Esophagus muscularis mucosa (tissue), 3 donors: ENCODE measurements at regions not wholly inside any gene's neighbourhood (a gene's known extent, or its start where the extent isn't known, plus 50 kb on each side); places are given as distances from the start of the nearest gene placed in this dataset.

ENCODE experiments used
- CTCF ChIP-seq, 3 experiments: fragments of 200-600 bp in 2 of 3; fragments of 450-650 bp in 1 of 3; sonication (generic) in 2 of 3; IDR thresholded peaks; one replicate each; pipeline ENCODE4 v1.5.1; 2017 to 2019; ENCODE audit warnings: antibody characterized with exemption in 3 of 3, mild to moderate bottlenecking in 2 of 3, moderate library complexity in 1 of 3
- POLR2A ChIP-seq: fragments of 450-650 bp; IDR thresholded peaks from one replicate; pipeline ENCODE4 v1.6.1; 2017; ENCODE audit warnings: antibody characterized with exemption, moderate library complexity, mild to moderate bottlenecking, low read depth

GRCh38 chr3:115245438-115245837 lies 98.3 kb upstream of the ZBTB20 start:
- TF ChIP-seq POLR2A: no peak
- no peak for TF ChIP-seq CTCF (IDR thresholded peaks at IDR 0.05)
